Liver (tissue), 8 donors: ENCODE measurements at regions not wholly inside any gene's neighbourhood (a gene's known extent, or its start where the extent isn't known, plus 50 kb on each side); places are given as distances from the start of the nearest gene placed in this dataset.

ENCODE experiments used
- DNase-seq: peaks from one replicate; pipeline ENCODE4 v3.0.0-alpha.2; 2017; ENCODE audit warnings: low spot score
- H3K27ac ChIP-seq, 2 donors: one replicate each; pipeline ENCODE4 v1.7.0; 2013; ENCODE audit warnings: inconsistent platforms in 2 of 2, low read length in 2 of 2, control low read depth in 1 of 2, low read depth in 1 of 2, mild to moderate bottlenecking in 1 of 2
- H3K27me3 ChIP-seq, 4 donors: one replicate each; pipeline versions ENCODE4 v1.6.1 to v1.7.0; 2013; ENCODE audit warnings: low read length in 3 of 4, inconsistent platforms in 1 of 4, mild to moderate bottlenecking in 1 of 4, moderate library complexity in 1 of 4; ENCODE audit not compliant: control insufficient read depth in 4 of 4, insufficient read depth in 4 of 4
- H3K36me3 ChIP-seq, 4 donors: one replicate each; pipeline versions ENCODE4 v1.6.1 to v1.7.0; 2013; ENCODE audit warnings: low read length in 3 of 4, mild to moderate bottlenecking in 3 of 4, low read depth in 1 of 4, moderate library complexity in 1 of 4; ENCODE audit not compliant: control insufficient read depth in 4 of 4, insufficient read depth in 3 of 4
- H3K4me1 ChIP-seq, 4 donors: one replicate each; pipeline versions ENCODE4 v1.6.1 to v1.7.0; 2013; ENCODE audit warnings: low read length in 3 of 4, mild to moderate bottlenecking in 3 of 4, moderate library complexity in 1 of 4; ENCODE audit not compliant: control insufficient read depth in 4 of 4, insufficient read depth in 4 of 4
- H3K4me3 ChIP-seq, 3 donors: one replicate each; pipeline versions ENCODE4 v1.6.1 to v1.7.0; 2013; ENCODE audit warnings: low read length in 3 of 3, control low read depth in 1 of 3, low read depth in 1 of 3, mild to moderate bottlenecking in 1 of 3
- H3K9ac ChIP-seq, 2 donors: one replicate each; pipeline ENCODE4 v1.7.0; 2013; ENCODE audit warnings: low read length in 2 of 2, mild to moderate bottlenecking in 2 of 2, moderate library complexity in 2 of 2, control low read depth in 1 of 2, low read depth in 1 of 2
- H3K9me3 ChIP-seq, 4 donors: one replicate each; pipeline versions ENCODE4 v1.6.1 to v1.7.0; 2013; ENCODE audit warnings: low read length in 3 of 4; ENCODE audit not compliant: control insufficient read depth in 4 of 4
- ATF3 ChIP-seq: IDR thresholded peaks from 2 replicates; pipeline ENCODE4 v1.6.1; 2016; ENCODE audit warnings: antibody characterized with exemption
- CTCF ChIP-seq: fragments of 150-350 bp; IDR thresholded peaks from 2 replicates; pipeline ENCODE4 v1.5.1; 2017; ENCODE audit warnings: improper control_type of control experiment, low read depth, low read length; ENCODE audit not compliant: missing input control
- EGR1 ChIP-seq, 2 donors: IDR thresholded peaks; 2 replicates each; pipeline ENCODE4 v1.6.1; 2016 to 2018; ENCODE audit warnings: antibody characterized with exemption in 2 of 2, low read depth in 2 of 2
- FOXA1 ChIP-seq: IDR thresholded peaks from 2 replicates; pipeline ENCODE4 v1.6.1; 2016; ENCODE audit warnings: antibody characterized with exemption
- FOXA2 ChIP-seq: IDR thresholded peaks from 2 replicates; pipeline ENCODE4 v1.6.1; 2016; ENCODE audit warnings: antibody characterized with exemption
- GABPA ChIP-seq, 2 donors: IDR thresholded peaks in 1 of 2; conservative IDR thresholded peaks in 1 of 2; 2 replicates each; pipeline ENCODE4 v1.6.1; 2016; ENCODE audit warnings: antibody characterized with exemption in 2 of 2, mild to moderate bottlenecking in 1 of 2, moderate library complexity in 1 of 2
- HNF4A ChIP-seq, 2 donors: conservative IDR thresholded peaks; 2 replicates each; pipeline ENCODE4 v1.6.1; 2016; ENCODE audit warnings: antibody characterized with exemption in 2 of 2, mild to moderate bottlenecking in 2 of 2
- MAX ChIP-seq: IDR thresholded peaks from 2 replicates; pipeline ENCODE4 v1.6.1; 2016; ENCODE audit warnings: antibody characterized with exemption
- NR2F2 ChIP-seq: IDR thresholded peaks from 2 replicates; pipeline ENCODE4 v1.6.1; 2016; ENCODE audit warnings: antibody characterized with exemption
- REST ChIP-seq: IDR thresholded peaks from 2 replicates; pipeline ENCODE4 v1.6.1; 2016; ENCODE audit warnings: antibody characterized with exemption, mild to moderate bottlenecking
- RXRA ChIP-seq, 2 donors: IDR thresholded peaks; 2 replicates each; pipeline ENCODE4 v1.6.1; 2017 to 2018; ENCODE audit warnings: antibody characterized with exemption in 2 of 2, mild to moderate bottlenecking in 1 of 2
- SP1 ChIP-seq: IDR thresholded peaks from 2 replicates; pipeline ENCODE4 v1.6.1; 2018; ENCODE audit warnings: antibody characterized with exemption, mild to moderate bottlenecking
- TAF1 ChIP-seq: conservative IDR thresholded peaks from 2 replicates; pipeline ENCODE4 v1.6.1; 2016; ENCODE audit warnings: antibody characterized with exemption, mild to moderate bottlenecking
- YY1 ChIP-seq: IDR thresholded peaks from 2 replicates; pipeline ENCODE4 v1.6.1; 2016; ENCODE audit warnings: antibody characterized with exemption, mild to moderate bottlenecking
- WGBS: extraction: QIAGEN DNeasy Blood & Tissue Kit; methylation state at CpG from one replicate; pipeline ENCODE4 v1.1.7; 2013; 5-methylcytosine and 5-hydroxymethylcytosine counted together
- donor health status: healthy.
- donor health status: healthy.
- donor health status: healthy.
- donor health status: healthy.
- donor health status: healthy.

GRCh38 chr21:16550917-16551741 is 821.3 kb downstream of the USP25 start:
- no peaks in the 10 kb centered on the region for H3K9me3 ChIP-seq
- no peak overlapping the region for H3K27ac ChIP-seq
- WGBS, result 90% methylated on average over 7 of the region's 7 CpGs
- no peaks in the 10 kb centered on the region for H3K4me1 ChIP-seq
- peaks cover 0 to under 1% (median 0%) of the 10 kb centered on the region in 4 donors for H3K36me3 ChIP-seq
- TF ChIP-seq GABPA (IDR thresholded peaks at IDR 0.05 in 1 of 2, conservative IDR thresholded peaks at IDR 0.05 in 1 of 2), result no peak
- no peak for TF ChIP-seq REST
- no peak for TF ChIP-seq SP1
- DNase-seq, result no peak
- H3K4me3 ChIP-seq, result no peak overlapping the region
- H3K9ac ChIP-seq, result no peak overlapping the region
- no peaks in the 10 kb centered on the region for H3K27me3 ChIP-seq

GRCh38 chr21:16552880-16553279 is 823.1 kb downstream of the USP25 start:
- WGBS, result 89% methylated on average over 2 of the region's 2 CpGs
- peaks cover 0 to 3% (median 0%) of the 10 kb centered on the region in 4 donors for H3K36me3 ChIP-seq
- DNase-seq, result no peak
- TF ChIP-seq YY1, result no peak
- TF ChIP-seq FOXA2, result no peak
- TF ChIP-seq FOXA1, result no peak
- no peak for TF ChIP-seq CTCF
- TF ChIP-seq RXRA (IDR thresholded peaks at IDR 0.05), result no peak
- TF ChIP-seq EGR1 (IDR thresholded peaks at IDR 0.05; ENCODE audit: low read depth in 2 of 2), result no peak
- no peak for TF ChIP-seq SP1
- no peak for TF ChIP-seq HNF4A (conservative IDR thresholded peaks at IDR 0.05)
- no peak for TF ChIP-seq GABPA (IDR thresholded peaks at IDR 0.05 in 1 of 2, conservative IDR thresholded peaks at IDR 0.05 in 1 of 2)
- TF ChIP-seq ATF3, result no peak
- no peak for TF ChIP-seq NR2F2
- TF ChIP-seq MAX, result no peak
- TF ChIP-seq TAF1, result no peak
- H3K4me3 ChIP-seq, result no peak overlapping the region
- H3K4me1 ChIP-seq, result no peaks in the 10 kb centered on the region
- H3K9ac ChIP-seq, result no peak overlapping the region
- H3K27me3 ChIP-seq, result no peaks in the 10 kb centered on the region
- H3K27ac ChIP-seq, result no peak overlapping the region
- H3K9me3 ChIP-seq, result no peaks in the 10 kb centered on the region
